ENCODE measurements at regions not wholly inside any gene's neighbourhood (a gene's known extent, or its start where the extent isn't known, plus 50 kb on each side); places are given as distances from the start of the nearest gene placed in this dataset.

DNA sequence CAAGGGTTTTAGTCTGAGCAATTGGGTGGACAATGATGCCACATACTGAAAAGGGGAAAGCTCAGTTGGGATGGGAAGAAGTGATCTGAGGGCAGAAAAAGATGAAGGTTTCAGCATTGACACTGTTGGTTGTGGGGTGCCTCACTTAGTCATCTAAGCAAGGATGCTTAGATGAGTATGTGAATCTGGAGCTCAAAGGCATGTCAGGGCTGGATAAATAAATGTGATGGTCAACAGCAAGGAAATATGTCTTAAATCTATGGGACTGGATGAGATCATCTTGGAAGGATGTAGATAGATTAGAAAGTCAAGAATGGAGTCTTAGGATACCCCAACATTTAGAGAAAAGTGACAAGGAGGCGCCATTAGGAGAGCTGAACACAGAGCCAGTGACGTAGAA is 114.6 kb downstream of the ZBTB18 start:
- TF ChIP-seq CTCF (IDR thresholded peaks at IDR 0.05; ENCODE audit: poor library complexity, severe bottlenecking), result no peak
- ATAC-seq (ENCODE audit: low read depth), result no peak
- H3K27me3 ChIP-seq (ENCODE audit: insufficient read depth, poor library complexity, severe bottlenecking), result no peaks in the 10 kb centered on the region
- no peak overlapping the region for H3K4me3 ChIP-seq (ENCODE audit: severe bottlenecking)
- H3K4me1 ChIP-seq (ENCODE audit: insufficient read depth, poor library complexity, severe bottlenecking), result peaks cover 30% of the 10 kb centered on the region
- DNase-seq (ENCODE audit: low spot score), result no peak
- H3K27ac ChIP-seq (ENCODE audit: poor library complexity, severe bottlenecking), result no peak overlapping the region
- H3K36me3 ChIP-seq (ENCODE audit: low read depth), result no peaks in the 10 kb centered on the region
- H3K9me3 ChIP-seq (ENCODE audit: severe bottlenecking), result no peaks in the 10 kb centered on the region

- no peak for TF ChIP-seq CTCF (IDR thresholded peaks at IDR 0.05; ENCODE audit: poor library complexity, severe bottlenecking)
- no peak for ATAC-seq (ENCODE audit: low read depth)
- H3K27me3 ChIP-seq (ENCODE audit: insufficient read depth, poor library complexity, severe bottlenecking), result no peaks in the 10 kb centered on the region
Measured at GRCh38 chr1:244171241-244171985, 120.3 kb downstream of the ZBTB18 start.

GRCh38 chr1:244173240-244173639 is 122.2 kb downstream of the ZBTB18 start:
- no peaks in the 10 kb centered on the region for H3K9me3 ChIP-seq (ENCODE audit: severe bottlenecking)
- H3K4me1 ChIP-seq (ENCODE audit: insufficient read depth, poor library complexity, severe bottlenecking), result no peaks in the 10 kb centered on the region
- H3K4me3 ChIP-seq (ENCODE audit: severe bottlenecking), result no peak overlapping the region
- no peak overlapping the region for H3K27ac ChIP-seq (ENCODE audit: poor library complexity, severe bottlenecking)
- TF ChIP-seq CTCF (IDR thresholded peaks at IDR 0.05; ENCODE audit: poor library complexity, severe bottlenecking), result no peak
- no peaks in the 10 kb centered on the region for H3K36me3 ChIP-seq (ENCODE audit: low read depth)
- ATAC-seq (ENCODE audit: low read depth) (no peak), DNase-seq (ENCODE audit: low spot score) (no peak)
- no peaks in the 10 kb centered on the region for H3K27me3 ChIP-seq (ENCODE audit: insufficient read depth, poor library complexity, severe bottlenecking)

More at GRCh38 chr1:244171241-244171985, 120.3 kb downstream of the ZBTB18 start:
- Histone ChIP-seq H3K4me3 (ENCODE audit: severe bottlenecking) (no peak overlapping the region), H3K4me1 (ENCODE audit: insufficient read depth, poor library complexity, severe bottlenecking) (no peaks in the 10 kb centered on the region), H3K27ac (ENCODE audit: poor library complexity, severe bottlenecking) (no peak overlapping the region), H3K9me3 (ENCODE audit: severe bottlenecking) (no peaks in the 10 kb centered on the region), H3K36me3 (ENCODE audit: low read depth) (no peaks in the 10 kb centered on the region)
- DNase-seq (ENCODE audit: low spot score), result no peak

GRCh38 chr1:244173769-244174168 is 122.7 kb downstream of the ZBTB18 start:
- ATAC-seq (ENCODE audit: low read depth), result no peak
- no peak overlapping the region for H3K27ac ChIP-seq (ENCODE audit: poor library complexity, severe bottlenecking)
- H3K9me3 ChIP-seq (ENCODE audit: severe bottlenecking), result no peaks in the 10 kb centered on the region
- no peaks in the 10 kb centered on the region for H3K36me3 ChIP-seq (ENCODE audit: low read depth)
- no peak overlapping the region for H3K4me3 ChIP-seq (ENCODE audit: severe bottlenecking)
- no peak for DNase-seq (ENCODE audit: low spot score)
- H3K4me1 ChIP-seq (ENCODE audit: insufficient read depth, poor library complexity, severe bottlenecking), result no peaks in the 10 kb centered on the region
- H3K27me3 ChIP-seq (ENCODE audit: insufficient read depth, poor library complexity, severe bottlenecking), result no peaks in the 10 kb centered on the region
- TF ChIP-seq CTCF (IDR thresholded peaks at IDR 0.05; ENCODE audit: poor library complexity, severe bottlenecking), result no peak

DNA sequence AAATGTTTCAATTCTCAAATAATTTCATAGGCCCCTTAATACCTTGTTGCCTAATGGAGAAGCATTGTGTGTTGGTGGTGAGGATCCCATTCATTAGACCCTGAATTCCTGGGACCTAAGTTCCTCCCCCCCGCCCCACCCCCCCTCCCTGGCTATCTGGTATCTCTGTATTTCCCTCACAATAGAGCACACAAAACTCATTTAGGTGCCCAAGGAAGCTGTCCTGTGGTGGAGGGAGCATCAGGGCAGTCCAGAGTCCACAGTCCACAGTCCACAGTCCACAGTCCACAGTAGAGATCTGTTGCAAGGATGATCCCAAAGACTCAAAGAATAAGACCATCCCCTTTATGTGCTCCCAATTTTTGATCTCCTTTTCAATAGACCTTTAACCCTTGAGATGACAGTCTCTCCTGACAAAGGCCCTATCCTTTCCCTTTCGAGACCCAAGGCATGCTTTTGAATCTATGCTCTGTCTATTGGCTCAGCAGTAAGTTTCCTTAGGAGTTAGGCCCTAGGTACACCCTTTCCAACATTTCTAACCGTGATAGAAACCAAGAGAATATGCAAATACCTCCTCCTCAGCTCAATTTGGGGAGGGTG is 123.9 kb downstream of the ZBTB18 start:
- no peak overlapping the region for H3K4me3 ChIP-seq (ENCODE audit: severe bottlenecking)
- DNase-seq (ENCODE audit: low spot score) (no peak), ATAC-seq (ENCODE audit: low read depth) (no peak)
- no peaks in the 10 kb centered on the region for H3K27me3 ChIP-seq (ENCODE audit: insufficient read depth, poor library complexity, severe bottlenecking)
- H3K36me3 ChIP-seq (ENCODE audit: low read depth), result no peaks in the 10 kb centered on the region
- H3K9me3 ChIP-seq (ENCODE audit: severe bottlenecking), result no peaks in the 10 kb centered on the region
- no peaks in the 10 kb centered on the region for H3K4me1 ChIP-seq (ENCODE audit: insufficient read depth, poor library complexity, severe bottlenecking)
- H3K27ac ChIP-seq (ENCODE audit: poor library complexity, severe bottlenecking), result no peak overlapping the region
- no peak for TF ChIP-seq CTCF (IDR thresholded peaks at IDR 0.05; ENCODE audit: poor library complexity, severe bottlenecking)

Data from RWPE2 (cell line).